Kidney capillary endothelial cell (primary cell): ENCODE measurements at regions not wholly inside any gene's neighbourhood (a gene's known extent, or its start where the extent isn't known, plus 50 kb on each side); places are given as distances from the start of the nearest gene placed in this dataset.

Experiments
- DNase-seq: peaks from one replicate; pipeline ENCODE4 v3.0.0-alpha.2; 2018; ENCODE audit warnings: low spot score

- no peak for DNase-seq
These were observed 214.7 kb downstream of the QDPR start for GRCh38 chr4:17296921-17297890.

GRCh38 chr4:17293901-17294300 is 218.0 kb downstream of the QDPR start:
- DNase-seq = no peak

GRCh38 chr4:17288151-17288550 is 223.7 kb downstream of the QDPR start:
- DNase-seq = no peak

DNA sequence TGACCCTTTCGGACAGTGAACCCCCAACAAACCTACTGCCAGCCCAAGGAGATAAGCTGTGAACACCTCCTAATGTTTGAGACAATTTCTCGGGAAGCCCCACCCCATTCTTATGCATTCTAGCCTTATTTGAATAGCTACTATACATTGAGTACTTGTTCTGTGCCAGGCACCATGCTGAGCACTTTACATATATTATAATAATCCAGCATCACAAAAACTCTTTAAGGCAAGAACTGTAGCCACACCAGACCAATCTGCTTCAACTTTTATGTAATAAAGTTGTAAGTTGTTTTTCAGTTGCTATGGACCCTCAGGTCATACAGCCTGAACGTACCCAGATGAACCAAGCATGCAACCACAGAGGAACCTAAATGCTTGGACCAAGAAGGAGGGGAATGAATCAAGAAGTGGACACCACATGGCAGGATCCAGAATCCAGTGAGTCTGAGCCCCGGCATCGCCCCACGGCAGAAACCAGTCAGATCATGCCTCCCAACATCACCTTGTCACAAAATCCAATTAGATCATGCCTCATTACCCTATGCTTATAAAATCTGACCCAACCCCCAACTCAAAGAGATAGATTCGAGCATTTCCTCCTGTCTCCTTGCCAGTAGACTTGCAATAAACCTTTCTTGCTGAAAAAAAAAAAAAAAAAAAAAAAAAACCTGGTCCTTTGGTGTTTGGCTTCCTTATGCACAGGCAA is 225.0 kb downstream of the QDPR start:
- DNase-seq = no peak

- no peak for DNase-seq
These were observed 226.1 kb downstream of the QDPR start for GRCh38 chr4:17285747-17286146.

- peak; percentile 22 for DNase-seq
These were observed 227.3 kb downstream of the QDPR start for GRCh38 chr4:17284323-17285175.

DNA sequence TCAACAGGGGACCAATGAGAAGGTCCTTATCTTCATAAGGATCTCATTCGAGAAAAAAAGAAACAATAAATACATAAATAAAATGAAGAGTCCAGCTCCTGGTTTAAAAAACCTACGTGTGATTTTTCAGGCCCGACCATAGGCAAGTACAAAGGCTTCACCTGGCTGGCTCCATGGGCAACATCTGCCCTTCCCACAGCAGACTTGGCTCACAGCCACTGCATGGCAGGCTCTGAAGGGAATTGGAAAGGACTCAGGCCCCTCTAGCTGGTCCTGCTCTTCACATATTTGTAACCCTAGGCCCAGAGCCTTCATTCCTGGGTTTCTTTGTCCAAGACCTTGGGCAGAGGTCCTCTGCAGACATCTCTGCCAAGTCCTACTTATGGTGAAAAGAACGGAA is 228.1 kb downstream of the QDPR start:
- no peak for DNase-seq

DNA sequence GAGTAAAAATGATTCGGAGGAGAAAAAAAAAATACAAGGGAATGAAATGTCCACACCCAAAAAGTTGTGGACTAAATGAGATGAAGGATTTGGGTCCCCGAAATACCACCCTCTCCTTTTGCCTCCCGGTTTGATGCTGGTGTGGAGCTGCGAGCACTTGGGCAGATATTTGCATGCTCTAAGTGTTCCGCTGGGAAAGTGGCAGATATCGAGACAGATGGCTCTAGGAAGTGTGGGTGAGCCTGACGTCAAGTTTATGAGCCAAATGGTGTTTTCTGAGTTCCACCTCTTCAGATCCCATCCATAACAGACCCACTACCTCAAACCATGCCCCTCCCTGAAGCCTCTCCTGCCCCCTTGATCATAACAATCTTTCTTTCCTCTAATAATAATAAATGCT is 228.6 kb downstream of the QDPR start:
- DNase-seq = no peak

GRCh38 chr4:17280261-17281018 is 231.4 kb downstream of the QDPR start:
- no peak for DNase-seq

DNA sequence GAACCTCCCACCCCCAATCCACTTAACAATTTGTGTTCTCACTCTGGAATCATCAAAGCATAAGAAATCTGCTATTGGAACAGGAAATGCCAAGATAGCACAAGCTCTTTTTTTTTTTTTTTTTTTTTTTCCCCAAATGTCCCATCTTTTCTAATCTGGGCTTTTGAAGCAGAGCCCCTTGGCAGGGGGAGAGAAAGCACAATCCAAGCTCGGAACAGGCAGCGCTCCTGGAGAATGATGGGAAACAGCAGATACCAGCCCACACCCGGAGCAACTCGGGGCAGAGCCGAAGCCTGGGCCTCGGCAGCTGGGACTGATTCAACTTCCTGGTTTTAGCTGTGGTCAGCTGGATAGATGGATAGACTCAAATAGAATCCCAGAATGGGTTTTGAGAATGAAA is 235.1 kb downstream of the QDPR start:
- peak; percentile 15 for DNase-seq

GRCh38 chr4:17275836-17276235 is 236.1 kb downstream of the QDPR start:
- DNase-seq = no peak

GRCh38 chr4:17273047-17273446 is 238.8 kb downstream of the QDPR start:
- DNase-seq = no peak

DNA sequence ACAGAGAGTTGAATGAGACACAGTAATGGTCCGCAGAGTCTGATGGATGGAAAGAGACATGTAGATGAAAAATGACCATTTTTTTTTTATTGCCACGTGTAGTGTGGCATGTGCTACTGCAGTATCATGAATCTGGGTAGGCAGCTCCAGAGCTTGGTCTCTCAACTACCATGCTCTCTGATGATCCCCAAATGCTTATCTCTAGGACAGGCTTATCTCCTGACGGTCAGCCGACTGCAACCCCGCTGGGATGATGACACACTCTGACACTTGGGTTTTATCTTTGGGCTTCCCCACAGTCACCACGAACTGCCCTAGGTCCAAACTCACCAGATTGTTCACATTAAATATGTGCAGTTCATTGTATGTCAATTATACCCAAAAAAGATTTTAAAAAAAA is 239.7 kb downstream of the QDPR start:
- no peak for DNase-seq

DNA sequence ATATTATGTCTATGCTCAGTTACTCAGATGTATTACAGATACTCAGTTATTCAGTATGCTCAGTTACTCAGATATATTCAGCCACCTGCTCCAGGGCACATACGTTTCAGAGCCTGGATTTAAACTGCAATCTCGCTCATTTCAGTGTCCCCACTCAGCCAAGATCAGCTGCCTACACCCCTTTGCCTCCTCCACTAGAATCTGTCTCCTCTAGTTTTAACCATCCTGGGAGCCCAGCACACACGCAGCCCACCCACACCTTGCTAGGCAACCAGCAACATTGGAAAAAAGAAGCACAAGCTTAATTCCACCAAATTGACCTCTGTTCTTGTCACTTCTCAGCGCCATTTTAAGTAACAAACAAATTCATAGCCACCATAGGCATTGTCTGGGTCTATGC is 246.2 kb downstream of the QDPR start:
- DNase-seq = no peak

- no peak for DNase-seq
These were observed 246.8 kb downstream of the QDPR start for GRCh38 chr4:17265139-17265538.

- DNase-seq = no peak
These were observed 251.6 kb downstream of the QDPR start for GRCh38 chr4:17260166-17260907.

DNA sequence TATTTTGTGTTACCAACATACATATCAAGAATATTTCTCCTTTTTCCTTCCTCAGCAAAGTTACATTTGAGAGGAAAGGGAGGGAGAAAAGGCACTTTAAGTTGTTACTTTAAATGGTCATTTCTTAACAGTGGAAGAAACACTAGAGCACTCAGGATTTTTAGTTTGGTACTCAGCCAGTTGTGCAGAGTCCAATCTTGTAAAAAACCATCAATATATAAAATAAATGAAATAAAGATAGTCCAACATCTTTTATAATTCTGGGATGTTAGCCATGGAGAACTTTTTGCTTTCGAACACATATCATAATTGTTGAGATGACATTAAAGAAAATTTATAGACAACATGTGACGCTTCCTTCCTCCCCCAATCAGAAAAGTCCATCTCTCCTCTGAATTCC is 253.8 kb downstream of the QDPR start:
- DNase-seq = no peak

- no peak for DNase-seq
These were observed 259.8 kb downstream of the QDPR start for GRCh38 chr4:17252131-17252530.

GRCh38 chr4:17251101-17251500 is 260.8 kb downstream of the QDPR start:
- DNase-seq = no peak

DNA sequence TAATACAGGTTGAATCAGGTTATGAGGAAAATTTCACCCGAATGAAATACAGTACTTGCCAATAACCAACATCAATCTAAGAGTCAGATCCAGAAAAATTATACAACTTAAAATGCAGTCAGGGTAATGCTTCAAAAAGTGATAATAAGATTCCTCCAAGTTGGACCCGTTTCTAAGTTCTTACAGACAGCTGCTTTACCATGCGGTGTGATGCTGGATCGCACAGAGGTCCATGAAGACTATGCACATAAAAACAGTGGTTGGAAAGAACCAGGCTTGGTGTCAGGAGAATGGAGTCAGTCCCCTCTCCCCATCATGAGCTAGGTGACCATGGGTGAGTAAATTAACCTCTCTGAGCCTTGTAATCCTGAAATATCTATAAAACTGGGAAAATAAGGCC is 261.3 kb downstream of the QDPR start:
- no peak for DNase-seq

GRCh38 chr4:17246656-17247055 is 265.2 kb downstream of the QDPR start:
- no peak for DNase-seq
